ENCODE measurements at regions not wholly inside any gene's neighbourhood (a gene's known extent, or its start where the extent isn't known, plus 50 kb on each side); places are given as distances from the start of the nearest gene placed in this dataset.

DNA sequence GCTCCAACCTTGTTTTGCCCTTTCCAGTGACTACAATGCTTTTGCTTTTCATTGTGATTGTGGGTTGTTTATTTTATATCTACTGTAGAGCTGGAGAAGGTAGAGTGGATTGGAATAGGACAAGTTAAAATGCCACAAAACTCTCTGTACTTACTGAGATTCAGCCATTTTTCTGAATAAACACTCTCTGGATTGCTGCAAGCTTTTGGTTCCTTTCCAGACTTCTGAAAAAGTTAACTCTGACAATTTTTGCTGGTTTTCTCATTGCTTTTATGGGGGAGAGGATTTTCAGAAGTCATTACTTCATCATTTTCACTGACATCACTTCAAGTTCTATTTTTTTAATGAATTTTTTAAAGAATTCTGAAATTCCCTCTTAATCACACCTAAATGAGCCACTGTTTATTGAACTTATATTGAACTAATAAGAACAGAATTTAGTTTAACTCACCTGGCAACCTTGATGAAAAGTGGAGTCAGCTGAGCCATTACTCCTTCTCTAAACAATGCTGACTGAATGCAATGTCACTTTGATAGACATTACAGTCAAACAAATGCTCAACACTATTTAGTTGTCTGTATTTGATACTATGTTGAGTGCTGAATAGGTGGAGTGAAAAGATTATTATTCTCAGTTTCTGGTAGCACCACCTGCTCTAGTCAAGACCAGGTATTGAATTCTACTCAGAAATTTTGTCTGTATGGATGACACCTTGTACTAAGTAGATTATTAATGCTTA is 303.5 kb downstream of the DLEU7 start:
- no peak for TF ChIP-seq CTCF (IDR thresholded peaks at IDR 0.05; ENCODE audit: poor library complexity)
- no peak for TF ChIP-seq EZH2 (IDR thresholded peaks at IDR 0.05; ENCODE audit: borderline replicate concordance)
- no peak for TF ChIP-seq EZH2phosphoT487 (IDR thresholded peaks at IDR 0.05; ENCODE audit: low read depth, severe bottlenecking, unreplicated experiment)

Measured in hepatocyte (in vitro differentiated cells).